Nephron (organoid): ENCODE measurements at regions not wholly inside any gene's neighbourhood (a gene's known extent, or its start where the extent isn't known, plus 50 kb on each side); places are given as distances from the start of the nearest gene placed in this dataset.

Experiments used
- H3K27ac Mint-ChIP-seq, 3 experiments: 2 replicates each; pipeline ENCODE4 v1.8.0; 2020; ENCODE audit warnings: mixed read lengths in 3 of 3, mild to moderate bottlenecking in 2 of 3, moderate library complexity in 1 of 3
- H3K27me3 Mint-ChIP-seq: 2 replicates; pipeline ENCODE4 v1.8.0; 2021; ENCODE audit warnings: low read depth, mild to moderate bottlenecking, moderate library complexity, mixed read lengths
- H3K36me3 Mint-ChIP-seq: 2 replicates; pipeline ENCODE4 v1.8.0; 2020; ENCODE audit warnings: low read depth, mixed read lengths
- H3K4me1 Mint-ChIP-seq: 2 replicates; pipeline ENCODE4 v1.8.0; 2020; ENCODE audit warnings: mixed read lengths
- H3K4me3 Mint-ChIP-seq, 3 experiments: 2 replicates each; pipeline ENCODE4 v1.8.0; 2020; ENCODE audit warnings: mild to moderate bottlenecking in 3 of 3, mixed read lengths in 3 of 3, moderate library complexity in 2 of 3
- H3K9me3 Mint-ChIP-seq: 2 replicates; pipeline ENCODE4 v1.8.0; 2020; ENCODE audit warnings: mixed read lengths
- TF ChIP-seq, protein P1 (sequence below), 3 experiments: fragments of 200-600 bp; sonication (generic); IDR thresholded peaks; one replicate each; pipeline ENCODE4 v1.5.0; 2021; ENCODE audit warnings: antibody characterized with exemption in 3 of 3; ENCODE audit not compliant: unreplicated experiment in 3 of 3

DNA sequence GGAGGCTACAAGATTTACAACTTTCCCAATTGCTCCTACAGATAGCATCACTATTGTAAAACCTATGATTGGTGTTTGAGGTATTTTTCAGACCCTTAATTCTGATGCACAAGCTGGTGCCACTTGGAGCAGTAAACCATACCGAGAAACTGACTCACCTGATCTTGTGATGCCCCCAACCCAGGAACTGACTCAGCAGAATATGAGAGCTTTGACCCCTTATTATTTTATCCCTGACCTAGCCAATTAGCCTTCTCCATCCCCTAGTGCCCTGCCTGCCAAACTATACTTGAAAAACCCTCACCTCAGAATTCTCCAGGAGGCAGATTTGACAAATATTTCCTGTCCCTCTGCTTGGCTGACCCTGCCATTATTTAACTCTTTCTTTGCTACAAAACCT, 585.9 kb upstream of the GHITM start:
- no peak overlapping the region for H3K27ac Mint-ChIP-seq
- TF ChIP-seq, protein P1, sequence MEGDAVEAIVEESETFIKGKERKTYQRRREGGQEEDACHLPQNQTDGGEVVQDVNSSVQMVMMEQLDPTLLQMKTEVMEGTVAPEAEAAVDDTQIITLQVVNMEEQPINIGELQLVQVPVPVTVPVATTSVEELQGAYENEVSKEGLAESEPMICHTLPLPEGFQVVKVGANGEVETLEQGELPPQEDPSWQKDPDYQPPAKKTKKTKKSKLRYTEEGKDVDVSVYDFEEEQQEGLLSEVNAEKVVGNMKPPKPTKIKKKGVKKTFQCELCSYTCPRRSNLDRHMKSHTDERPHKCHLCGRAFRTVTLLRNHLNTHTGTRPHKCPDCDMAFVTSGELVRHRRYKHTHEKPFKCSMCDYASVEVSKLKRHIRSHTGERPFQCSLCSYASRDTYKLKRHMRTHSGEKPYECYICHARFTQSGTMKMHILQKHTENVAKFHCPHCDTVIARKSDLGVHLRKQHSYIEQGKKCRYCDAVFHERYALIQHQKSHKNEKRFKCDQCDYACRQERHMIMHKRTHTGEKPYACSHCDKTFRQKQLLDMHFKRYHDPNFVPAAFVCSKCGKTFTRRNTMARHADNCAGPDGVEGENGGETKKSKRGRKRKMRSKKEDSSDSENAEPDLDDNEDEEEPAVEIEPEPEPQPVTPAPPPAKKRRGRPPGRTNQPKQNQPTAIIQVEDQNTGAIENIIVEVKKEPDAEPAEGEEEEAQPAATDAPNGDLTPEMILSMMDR (IDR thresholded peaks at IDR 0.05; ENCODE audit: unreplicated experiment in 3 of 3), result no peak
- no peaks in the 10 kb centered on the region for H3K4me1 Mint-ChIP-seq
- no peak overlapping the region for H3K4me3 Mint-ChIP-seq
- H3K9me3 Mint-ChIP-seq, result peaks cover 20% of the 10 kb centered on the region
- H3K36me3 Mint-ChIP-seq, result peaks cover 10% of the 10 kb centered on the region
- H3K27me3 Mint-ChIP-seq, result no peaks in the 10 kb centered on the region

DNA sequence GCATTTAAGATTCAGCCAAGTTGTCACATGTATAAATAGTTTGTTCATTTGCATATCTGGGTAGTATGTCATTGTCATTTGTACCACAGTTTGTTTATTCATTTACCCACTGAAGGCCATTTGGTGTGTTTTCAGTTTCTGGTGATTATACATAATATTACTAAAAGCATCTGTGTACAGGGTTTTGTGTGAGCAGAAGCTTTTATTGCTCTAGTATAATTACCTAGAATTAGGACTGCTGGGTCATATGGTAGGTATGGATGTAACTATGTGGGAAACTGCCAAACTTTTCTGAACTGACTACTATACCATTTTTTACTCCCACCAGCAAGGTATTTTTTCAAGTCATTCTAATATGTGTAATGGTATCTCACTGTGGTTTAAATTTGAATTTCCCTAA, 584.0 kb upstream of the GHITM start:
- H3K27ac Mint-ChIP-seq, result no peak overlapping the region
- peaks cover 10% of the 10 kb centered on the region for H3K36me3 Mint-ChIP-seq
- no peaks in the 10 kb centered on the region for H3K27me3 Mint-ChIP-seq
- no peak overlapping the region for H3K4me3 Mint-ChIP-seq
- no peaks in the 10 kb centered on the region for H3K4me1 Mint-ChIP-seq
- TF ChIP-seq, protein P1 (IDR thresholded peaks at IDR 0.05; ENCODE audit: unreplicated experiment in 3 of 3), result no peak
- H3K9me3 Mint-ChIP-seq, result peaks cover 20% of the 10 kb centered on the region

DNA sequence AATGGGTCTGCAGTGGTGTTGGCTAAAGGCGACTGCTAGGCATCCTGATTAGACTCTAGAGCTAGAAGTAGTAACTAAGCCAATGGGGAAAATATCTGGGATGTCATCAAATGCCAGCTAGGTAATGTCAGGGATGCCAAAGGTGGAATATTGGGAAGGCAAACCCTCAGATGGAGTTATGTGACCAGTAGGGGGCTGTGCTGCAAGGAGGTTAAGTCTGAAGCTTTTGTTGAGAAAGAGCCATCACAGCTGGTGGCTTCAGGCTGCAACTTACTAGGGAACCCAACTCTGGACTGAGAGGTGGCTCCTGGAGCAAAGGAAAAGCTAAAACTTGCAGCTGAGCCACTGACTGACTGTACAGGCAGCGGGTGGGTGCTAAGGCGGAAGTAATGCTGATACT, 576.9 kb upstream of the GHITM start:
- H3K9me3 Mint-ChIP-seq, result no peaks in the 10 kb centered on the region
- H3K4me1 Mint-ChIP-seq, result no peaks in the 10 kb centered on the region
- H3K4me3 Mint-ChIP-seq, result no peak overlapping the region
- H3K27me3 Mint-ChIP-seq, result no peaks in the 10 kb centered on the region
- no peaks in the 10 kb centered on the region for H3K36me3 Mint-ChIP-seq
- TF ChIP-seq, protein P1 (IDR thresholded peaks at IDR 0.05; ENCODE audit: unreplicated experiment in 3 of 3), result no peak
- H3K27ac Mint-ChIP-seq, result no peak overlapping the region

DNA sequence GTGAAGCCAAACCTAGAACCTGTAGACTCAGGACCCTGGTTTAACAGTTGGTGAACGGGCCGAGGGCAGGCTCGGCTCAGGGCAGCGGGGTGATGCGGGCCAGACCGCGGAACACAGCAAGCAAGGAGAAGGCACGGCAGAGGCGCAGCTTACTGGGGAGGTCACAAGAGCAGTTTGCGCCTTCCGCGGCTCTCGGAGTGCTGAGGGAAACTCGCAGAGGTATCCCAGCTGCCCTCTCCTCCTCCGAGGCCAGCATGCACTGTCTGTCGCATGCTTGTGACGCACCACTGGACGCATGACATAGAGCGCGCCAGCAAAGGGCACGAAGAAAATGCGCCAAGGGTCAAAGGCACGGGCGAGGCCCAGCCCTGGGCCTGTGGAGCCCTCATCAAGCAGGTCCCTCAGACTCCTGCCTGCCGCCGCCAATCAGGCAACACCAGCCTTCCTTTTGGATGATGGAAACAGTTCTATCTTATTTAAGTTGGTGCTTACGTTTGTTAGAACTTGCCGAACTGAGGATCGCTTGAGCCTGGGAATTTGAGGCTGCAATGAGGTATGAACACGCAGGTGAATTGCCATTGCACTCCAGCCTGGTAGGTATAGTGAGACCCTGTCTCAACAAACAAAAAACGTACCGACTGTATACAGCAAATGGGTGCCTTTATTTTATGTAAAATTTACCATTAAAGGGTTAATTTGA, 574.3 kb upstream of the GHITM start:
- Mint-ChIP-seq H3K9me3 (no peaks in the 10 kb centered on the region), H3K27me3 (no peaks in the 10 kb centered on the region), H3K4me1 (no peaks in the 10 kb centered on the region), H3K27ac (no peak overlapping the region), H3K4me3 (no peak overlapping the region), H3K36me3 (no peaks in the 10 kb centered on the region)
- TF ChIP-seq, protein P1 (IDR thresholded peaks at IDR 0.05; ENCODE audit: unreplicated experiment in 3 of 3), result no peak

DNA sequence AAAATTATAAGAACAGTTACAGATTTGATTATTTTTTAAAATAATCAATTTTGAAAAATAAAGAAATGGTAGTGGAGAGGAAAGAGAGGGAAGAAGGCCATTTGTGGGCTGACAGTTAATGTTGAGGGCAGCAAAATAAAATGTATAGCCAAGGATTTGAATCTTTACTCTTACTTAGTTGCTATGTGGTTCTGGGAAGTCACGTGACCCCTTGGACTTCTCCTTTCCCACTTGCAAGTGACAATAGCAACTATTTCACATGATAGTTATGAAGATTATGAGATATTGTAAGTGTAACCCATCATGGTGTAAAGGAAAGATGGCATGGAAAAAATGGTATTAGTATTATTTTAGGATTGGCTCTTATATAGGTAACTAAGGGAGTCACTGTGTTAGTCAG, 567.3 kb upstream of the GHITM start:
- Mint-ChIP-seq H3K27me3 (no peaks in the 10 kb centered on the region), H3K36me3 (no peaks in the 10 kb centered on the region), H3K4me1 (no peaks in the 10 kb centered on the region), H3K9me3 (peaks cover 3% of the 10 kb centered on the region), H3K4me3 (no peak overlapping the region), H3K27ac (no peak overlapping the region)
- TF ChIP-seq, protein P1 (IDR thresholded peaks at IDR 0.05; ENCODE audit: unreplicated experiment in 3 of 3), result no peak

DNA sequence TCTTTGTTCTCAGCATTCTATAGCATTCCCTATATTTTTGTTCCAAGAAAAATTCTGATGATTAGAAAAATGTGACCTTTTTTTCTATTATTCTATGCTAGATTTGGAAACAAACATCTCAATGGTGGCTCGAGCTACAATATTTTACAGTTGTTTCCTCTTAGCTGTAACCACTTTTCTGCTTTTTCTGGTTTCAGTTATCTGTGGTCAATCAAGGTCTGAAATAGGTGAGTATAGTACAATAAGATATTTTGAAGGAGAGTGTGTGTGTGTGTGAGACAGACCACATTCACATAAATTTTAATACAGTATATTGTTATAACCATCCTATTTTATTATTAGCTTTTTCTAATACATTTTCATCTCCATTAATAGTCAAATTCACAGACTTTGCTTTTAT, 564.5 kb upstream of the GHITM start:
- H3K4me3 Mint-ChIP-seq, result no peak overlapping the region
- H3K27ac Mint-ChIP-seq, result no peak overlapping the region
- H3K36me3 Mint-ChIP-seq, result no peaks in the 10 kb centered on the region
- H3K9me3 Mint-ChIP-seq, result peaks cover 18% of the 10 kb centered on the region
- TF ChIP-seq, protein P1 (IDR thresholded peaks at IDR 0.05; ENCODE audit: unreplicated experiment in 3 of 3), result no peak
- H3K4me1 Mint-ChIP-seq, result no peaks in the 10 kb centered on the region
- no peaks in the 10 kb centered on the region for H3K27me3 Mint-ChIP-seq
